Liver (tissue), 8 donors: ENCODE measurements at regions not wholly inside any gene's neighbourhood (a gene's known extent, or its start where the extent isn't known, plus 50 kb on each side); places are given as distances from the start of the nearest gene placed in this dataset.

Experiments used
- DNase-seq: peaks from one replicate; pipeline ENCODE4 v3.0.0-alpha.2; 2017; ENCODE audit warnings: low spot score
- H3K27ac ChIP-seq, 2 donors: one replicate each; pipeline ENCODE4 v1.7.0; 2013; ENCODE audit warnings: inconsistent platforms in 2 of 2, low read length in 2 of 2, control low read depth in 1 of 2, low read depth in 1 of 2, mild to moderate bottlenecking in 1 of 2
- H3K27me3 ChIP-seq, 4 donors: one replicate each; pipeline versions ENCODE4 v1.6.1 to v1.7.0; 2013; ENCODE audit warnings: low read length in 3 of 4, inconsistent platforms in 1 of 4, mild to moderate bottlenecking in 1 of 4, moderate library complexity in 1 of 4; ENCODE audit not compliant: control insufficient read depth in 4 of 4, insufficient read depth in 4 of 4
- H3K36me3 ChIP-seq, 4 donors: one replicate each; pipeline versions ENCODE4 v1.6.1 to v1.7.0; 2013; ENCODE audit warnings: low read length in 3 of 4, mild to moderate bottlenecking in 3 of 4, low read depth in 1 of 4, moderate library complexity in 1 of 4; ENCODE audit not compliant: control insufficient read depth in 4 of 4, insufficient read depth in 3 of 4
- H3K4me1 ChIP-seq, 4 donors: one replicate each; pipeline versions ENCODE4 v1.6.1 to v1.7.0; 2013; ENCODE audit warnings: low read length in 3 of 4, mild to moderate bottlenecking in 3 of 4, moderate library complexity in 1 of 4; ENCODE audit not compliant: control insufficient read depth in 4 of 4, insufficient read depth in 4 of 4
- H3K4me3 ChIP-seq, 3 donors: one replicate each; pipeline versions ENCODE4 v1.6.1 to v1.7.0; 2013; ENCODE audit warnings: low read length in 3 of 3, control low read depth in 1 of 3, low read depth in 1 of 3, mild to moderate bottlenecking in 1 of 3
- H3K9ac ChIP-seq, 2 donors: one replicate each; pipeline ENCODE4 v1.7.0; 2013; ENCODE audit warnings: low read length in 2 of 2, mild to moderate bottlenecking in 2 of 2, moderate library complexity in 2 of 2, control low read depth in 1 of 2, low read depth in 1 of 2
- H3K9me3 ChIP-seq, 4 donors: one replicate each; pipeline versions ENCODE4 v1.6.1 to v1.7.0; 2013; ENCODE audit warnings: low read length in 3 of 4; ENCODE audit not compliant: control insufficient read depth in 4 of 4
- ATF3 ChIP-seq: IDR thresholded peaks from 2 replicates; pipeline ENCODE4 v1.6.1; 2016; ENCODE audit warnings: antibody characterized with exemption
- CTCF ChIP-seq: fragments of 150-350 bp; IDR thresholded peaks from 2 replicates; pipeline ENCODE4 v1.5.1; 2017; ENCODE audit warnings: improper control_type of control experiment, low read depth, low read length; ENCODE audit not compliant: missing input control
- EGR1 ChIP-seq, 2 donors: IDR thresholded peaks; 2 replicates each; pipeline ENCODE4 v1.6.1; 2016 to 2018; ENCODE audit warnings: antibody characterized with exemption in 2 of 2, low read depth in 2 of 2
- FOXA1 ChIP-seq: IDR thresholded peaks from 2 replicates; pipeline ENCODE4 v1.6.1; 2016; ENCODE audit warnings: antibody characterized with exemption
- FOXA2 ChIP-seq: IDR thresholded peaks from 2 replicates; pipeline ENCODE4 v1.6.1; 2016; ENCODE audit warnings: antibody characterized with exemption
- GABPA ChIP-seq, 2 donors: IDR thresholded peaks in 1 of 2; conservative IDR thresholded peaks in 1 of 2; 2 replicates each; pipeline ENCODE4 v1.6.1; 2016; ENCODE audit warnings: antibody characterized with exemption in 2 of 2, mild to moderate bottlenecking in 1 of 2, moderate library complexity in 1 of 2
- HNF4A ChIP-seq, 2 donors: conservative IDR thresholded peaks; 2 replicates each; pipeline ENCODE4 v1.6.1; 2016; ENCODE audit warnings: antibody characterized with exemption in 2 of 2, mild to moderate bottlenecking in 2 of 2
- HNF4G ChIP-seq: IDR thresholded peaks from 2 replicates; pipeline ENCODE4 v1.6.1; 2016; ENCODE audit warnings: antibody characterized with exemption
- JUND ChIP-seq, 2 donors: IDR thresholded peaks; 2 replicates each; pipeline ENCODE4 v1.6.1; 2016; ENCODE audit warnings: antibody characterized with exemption in 2 of 2
- MAX ChIP-seq: IDR thresholded peaks from 2 replicates; pipeline ENCODE4 v1.6.1; 2016; ENCODE audit warnings: antibody characterized with exemption
- NR2F2 ChIP-seq: IDR thresholded peaks from 2 replicates; pipeline ENCODE4 v1.6.1; 2016; ENCODE audit warnings: antibody characterized with exemption
- RAD21 ChIP-seq, 2 donors: IDR thresholded peaks; 2 replicates each; pipeline ENCODE4 v1.6.1; 2016; ENCODE audit warnings: antibody characterized with exemption in 2 of 2, mild to moderate bottlenecking in 2 of 2
- REST ChIP-seq: IDR thresholded peaks from 2 replicates; pipeline ENCODE4 v1.6.1; 2016; ENCODE audit warnings: antibody characterized with exemption, mild to moderate bottlenecking
- RXRA ChIP-seq, 2 donors: IDR thresholded peaks; 2 replicates each; pipeline ENCODE4 v1.6.1; 2017 to 2018; ENCODE audit warnings: antibody characterized with exemption in 2 of 2, mild to moderate bottlenecking in 1 of 2
- SP1 ChIP-seq: IDR thresholded peaks from 2 replicates; pipeline ENCODE4 v1.6.1; 2018; ENCODE audit warnings: antibody characterized with exemption, mild to moderate bottlenecking
- TAF1 ChIP-seq: conservative IDR thresholded peaks from 2 replicates; pipeline ENCODE4 v1.6.1; 2016; ENCODE audit warnings: antibody characterized with exemption, mild to moderate bottlenecking
- YY1 ChIP-seq: IDR thresholded peaks from 2 replicates; pipeline ENCODE4 v1.6.1; 2016; ENCODE audit warnings: antibody characterized with exemption, mild to moderate bottlenecking
- ZBTB33 ChIP-seq: IDR thresholded peaks from 2 replicates; pipeline ENCODE4 v1.6.1; 2016; ENCODE audit warnings: antibody characterized with exemption
- WGBS: extraction: QIAGEN DNeasy Blood & Tissue Kit; methylation state at CpG from one replicate; pipeline ENCODE4 v1.1.7; 2013; 5-methylcytosine and 5-hydroxymethylcytosine counted together
- donor health status: healthy.
- donor health status: healthy.
- donor health status: healthy.
- donor health status: healthy.
- donor health status: healthy.

- TF ChIP-seq HNF4G, result no peak
- no peak for TF ChIP-seq MAX
Observed at GRCh38 chr21:27566521-27566920, 599.6 kb upstream of the ADAMTS5 start (continued).

- no peak for DNase-seq
- no peaks in the 10 kb centered on the region for H3K36me3 ChIP-seq
- 98% methylated on average over 1 of the region's 1 CpG for WGBS
Observed at GRCh38 chr21:27565364-27565763, 598.5 kb upstream of the ADAMTS5 start.

More at GRCh38 chr21:27565364-27565763, 598.5 kb upstream of the ADAMTS5 start:
- H3K4me3 ChIP-seq, result no peak overlapping the region
- H3K4me1 ChIP-seq, result no peaks in the 10 kb centered on the region
- H3K9me3 ChIP-seq, result no peaks in the 10 kb centered on the region
- H3K9ac ChIP-seq, result no peak overlapping the region
- TF ChIP-seq HNF4A (conservative IDR thresholded peaks at IDR 0.05) (no peak), CTCF (no peak), RAD21 (IDR thresholded peaks at IDR 0.05) (no peak), ATF3 (no peak), REST (no peak), RXRA (IDR thresholded peaks at IDR 0.05) (no peak), ZBTB33 (no peak), TAF1 (no peak), FOXA2 (no peak), SP1 (no peak), NR2F2 (no peak), MAX (no peak), JUND (IDR thresholded peaks at IDR 0.05) (no peak), HNF4G (no peak), FOXA1 (no peak), YY1 (no peak), EGR1 (IDR thresholded peaks at IDR 0.05; ENCODE audit: low read depth in 2 of 2) (no peak), GABPA (IDR thresholded peaks at IDR 0.05 in 1 of 2, conservative IDR thresholded peaks at IDR 0.05 in 1 of 2) (no peak)
- peaks cover 0 to 3% (median 0%) of the 10 kb centered on the region in 4 donors for H3K27me3 ChIP-seq
- H3K27ac ChIP-seq, result no peak overlapping the region
